HG03025 (cell line): ENCODE measurements at regions not wholly inside any gene's neighbourhood (a gene's known extent, or its start where the extent isn't known, plus 50 kb on each side); places are given as distances from the start of the nearest gene placed in this dataset.

ENCODE experiments used
- ATAC-seq: cut with Tn5 transposase; IDR thresholded peaks from one replicate; pipeline ENCODE4 v1.9.1; 2021; ENCODE audit warnings: mild to moderate bottlenecking, moderate library complexity; ENCODE audit not compliant: unreplicated experiment, low FRiP score

DNA sequence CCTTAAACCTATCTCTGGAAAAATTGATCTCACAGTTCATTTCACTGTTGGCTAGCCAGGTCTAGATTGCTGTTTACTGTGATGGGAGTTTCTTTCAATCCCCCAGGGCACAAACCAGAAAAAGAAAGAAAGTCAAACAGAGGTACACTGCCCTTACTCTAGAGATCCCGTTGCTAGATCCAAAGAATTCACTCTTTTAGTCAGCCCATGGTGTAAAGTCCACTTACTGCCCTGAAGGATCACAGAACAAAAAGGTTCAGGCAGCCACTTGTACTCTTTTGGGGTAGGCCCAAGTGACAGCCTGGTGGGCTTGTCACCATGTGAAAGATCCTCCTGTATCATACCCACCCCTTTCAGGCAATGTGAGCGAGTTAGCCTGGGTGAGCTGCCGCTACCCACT, 162.6 kb upstream of the CCDC179 start:
- no peak for ATAC-seq

DNA sequence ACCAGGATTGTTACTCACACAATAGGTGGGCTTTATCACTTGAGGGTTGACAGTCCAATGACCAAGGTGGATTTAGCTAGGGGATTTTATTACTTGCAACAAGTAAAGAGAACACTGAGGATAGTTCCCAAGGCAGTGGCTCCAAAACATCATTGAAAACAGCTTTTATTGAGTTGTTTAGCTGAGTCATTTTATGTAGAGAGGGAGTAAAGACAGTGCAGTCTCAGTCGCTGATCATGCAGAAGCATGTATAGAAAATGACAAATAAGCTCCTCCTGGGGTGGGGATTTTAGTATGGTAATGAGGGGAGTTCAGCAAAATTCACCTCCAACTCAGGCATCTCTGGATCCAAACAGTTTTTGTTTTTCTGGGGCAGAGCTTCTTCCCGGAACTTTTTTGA, 163.0 kb upstream of the CCDC179 start:
- ATAC-seq, result no peak

DNA sequence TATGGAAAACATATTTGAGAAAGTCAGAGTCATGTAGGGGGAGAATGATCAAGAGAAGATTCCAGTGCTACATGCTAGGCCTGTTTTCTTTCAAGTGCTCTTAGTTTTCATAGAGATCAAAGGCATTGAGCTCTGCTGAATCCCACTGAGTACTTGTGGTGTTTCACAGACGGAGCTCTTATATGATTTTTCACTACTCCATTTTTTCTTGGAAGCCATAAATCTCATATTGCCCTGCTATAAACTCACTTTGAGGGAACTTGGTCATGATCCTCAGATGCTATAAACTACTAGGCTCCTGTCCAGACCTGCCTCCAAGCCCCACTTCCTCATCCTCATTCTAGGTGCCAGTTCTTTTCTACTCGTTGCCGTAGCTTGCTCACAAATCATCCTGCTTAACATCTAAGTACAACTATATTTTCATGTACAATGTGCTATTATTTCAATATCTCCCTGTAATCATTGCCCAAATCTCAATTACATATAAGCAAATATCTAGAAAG, 180.8 kb upstream of the CCDC179 start:
- ATAC-seq, result no peak

DNA sequence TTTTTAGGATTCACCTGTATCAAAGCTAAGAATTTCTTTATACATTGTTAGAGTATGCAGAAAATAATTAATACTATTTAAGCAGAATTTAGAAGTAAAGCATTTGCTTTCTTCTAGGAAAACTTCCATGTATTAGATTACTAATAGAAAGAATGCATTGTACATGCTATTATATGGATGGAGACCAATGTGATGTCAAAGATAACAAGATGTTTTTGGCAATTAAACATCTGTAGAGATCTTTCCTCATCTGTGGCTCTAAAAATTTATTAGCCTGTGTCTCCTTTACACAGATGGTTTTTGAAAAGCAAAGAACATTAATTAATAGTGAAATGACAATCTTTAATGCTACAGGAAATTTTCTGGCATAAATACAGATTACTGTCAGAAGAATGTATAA, 198.4 kb upstream of the CCDC179 start:
- ATAC-seq, result no peak

DNA sequence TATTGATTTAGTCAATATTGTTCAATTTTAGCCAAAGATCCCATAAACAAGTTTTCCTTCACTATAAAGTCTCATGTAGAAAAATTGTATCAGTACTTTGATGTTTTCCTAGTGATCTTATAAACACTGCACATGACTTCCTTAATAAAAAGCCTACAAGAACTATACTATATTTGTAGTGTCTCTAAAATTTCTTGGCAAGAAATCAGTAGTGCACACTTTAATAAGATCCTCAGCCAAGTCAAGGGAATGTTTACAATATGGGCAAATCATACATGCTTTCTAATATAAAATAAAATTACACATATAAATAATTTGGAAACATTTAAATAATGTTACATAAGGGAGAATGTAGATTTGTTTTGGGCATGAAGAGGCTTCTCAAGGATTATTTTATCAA, 203.0 kb upstream of the CCDC179 start:
- ATAC-seq, result no peak

DNA sequence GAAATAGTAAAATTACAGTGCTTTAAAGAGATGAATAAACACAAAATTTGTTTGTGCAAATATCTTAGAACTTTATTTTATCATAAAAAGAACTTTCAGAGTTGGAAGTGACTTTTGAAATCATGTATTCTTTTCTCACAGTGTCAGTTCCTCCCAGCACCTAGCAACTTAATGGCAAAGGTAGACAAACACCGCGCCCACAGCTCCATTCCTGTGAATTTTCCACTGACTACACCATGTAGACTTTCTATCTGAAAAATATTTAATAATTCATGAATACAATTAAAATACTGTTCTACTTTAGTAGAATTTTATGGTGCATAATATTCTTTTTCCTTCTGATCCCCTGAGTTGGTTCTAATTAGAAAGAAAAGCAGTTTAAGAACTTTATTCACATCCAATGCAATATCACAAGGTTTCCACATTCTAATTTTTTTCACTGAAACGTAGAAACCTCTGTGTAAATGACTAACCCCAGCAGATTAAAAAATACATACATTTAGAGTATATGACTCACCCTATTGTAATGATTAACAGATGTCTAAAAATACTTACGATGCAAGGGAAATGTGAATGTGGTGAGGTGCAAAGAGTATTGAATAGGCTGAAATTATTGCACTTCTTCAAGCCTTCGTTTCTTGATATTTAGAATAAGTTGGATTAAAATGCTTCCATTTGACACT, 218.2 kb upstream of the CCDC179 start:
- peak; percentile 63 for ATAC-seq

DNA sequence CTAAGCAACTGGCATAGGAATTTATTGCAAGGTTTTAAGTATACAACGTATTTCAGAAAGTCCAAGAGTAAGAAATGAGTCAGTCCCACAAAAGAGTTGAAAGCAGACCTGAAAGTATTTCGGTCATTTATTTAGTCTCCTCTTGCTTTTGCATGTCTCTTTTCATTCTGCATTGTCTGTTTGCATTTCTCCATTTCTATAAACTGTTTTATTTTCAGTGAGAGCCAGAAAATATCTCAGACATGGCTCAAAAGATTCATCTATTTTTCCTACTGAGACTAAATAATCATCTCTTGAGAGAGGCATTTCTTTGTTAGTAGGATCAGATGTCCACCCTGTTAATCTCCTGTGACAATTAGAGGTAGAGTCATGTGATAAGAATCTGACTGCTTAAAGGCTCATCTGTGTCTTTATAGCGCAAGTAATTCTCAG, 219.1 kb upstream of the CCDC179 start:
- ATAC-seq, result peak; percentile 69

DNA sequence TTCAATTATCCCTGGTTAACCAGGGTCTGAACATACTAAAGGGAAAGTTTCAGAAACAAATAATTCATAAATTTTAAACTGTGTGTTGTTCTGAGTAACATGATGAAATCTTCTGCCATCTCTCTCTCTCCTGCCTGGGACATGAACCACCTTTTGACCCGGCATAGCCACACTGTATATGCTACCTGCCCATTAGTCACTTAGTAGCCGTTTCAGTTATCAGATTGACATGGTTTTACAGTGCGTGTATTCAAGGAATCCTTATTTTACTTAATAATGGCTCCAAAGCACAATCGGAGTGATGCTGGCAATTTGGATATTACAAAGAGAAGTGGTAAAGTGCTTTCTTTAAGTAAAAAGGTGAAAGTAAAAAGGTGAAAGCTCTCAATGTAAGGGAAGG, 227.1 kb upstream of the CCDC179 start:
- no peak for ATAC-seq

DNA sequence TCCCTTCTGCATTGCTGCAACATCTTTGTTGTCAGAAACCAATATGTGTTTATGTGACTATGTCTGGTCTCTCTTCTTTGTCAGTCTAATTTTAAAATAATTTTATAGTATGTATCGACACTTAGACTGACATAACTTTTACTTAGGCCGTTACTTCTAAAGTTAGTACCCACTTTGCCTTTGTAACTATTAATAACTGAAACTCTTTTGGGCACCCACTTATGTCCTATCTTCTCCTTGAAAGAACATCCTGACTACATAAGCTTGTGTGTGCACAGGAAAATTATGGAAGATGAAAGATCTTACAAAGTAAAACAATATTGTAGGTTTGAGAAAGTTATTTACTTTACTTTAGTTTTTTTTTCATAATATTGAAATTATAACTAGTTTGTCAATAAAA, 230.4 kb upstream of the CCDC179 start:
- no peak for ATAC-seq

DNA sequence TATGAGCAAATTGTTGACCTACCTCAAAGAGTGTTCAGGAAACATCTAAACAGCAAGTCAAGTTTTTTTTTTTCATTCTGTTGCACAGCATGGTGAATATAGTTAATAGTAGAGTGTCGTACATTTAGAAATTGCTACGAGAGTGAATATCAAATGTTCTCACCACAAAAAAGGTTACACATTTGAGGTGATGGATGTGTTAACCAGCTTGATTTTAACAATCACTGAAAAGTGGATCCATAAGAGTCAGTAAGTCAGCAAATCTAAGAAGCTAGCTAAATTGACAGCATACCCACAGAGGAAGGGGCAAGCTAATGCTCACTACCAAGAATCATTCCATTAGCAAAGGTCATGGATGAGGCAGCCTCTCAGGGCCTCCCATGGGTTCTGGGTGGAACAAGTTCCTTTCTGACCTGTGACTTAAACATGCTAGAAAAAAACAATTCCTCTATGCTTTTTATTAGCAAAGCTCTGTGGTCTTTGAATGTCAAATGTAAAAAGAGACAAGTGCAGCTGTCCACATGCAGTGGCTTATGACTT, 235.4 kb upstream of the CCDC179 start:
- no peak for ATAC-seq

DNA sequence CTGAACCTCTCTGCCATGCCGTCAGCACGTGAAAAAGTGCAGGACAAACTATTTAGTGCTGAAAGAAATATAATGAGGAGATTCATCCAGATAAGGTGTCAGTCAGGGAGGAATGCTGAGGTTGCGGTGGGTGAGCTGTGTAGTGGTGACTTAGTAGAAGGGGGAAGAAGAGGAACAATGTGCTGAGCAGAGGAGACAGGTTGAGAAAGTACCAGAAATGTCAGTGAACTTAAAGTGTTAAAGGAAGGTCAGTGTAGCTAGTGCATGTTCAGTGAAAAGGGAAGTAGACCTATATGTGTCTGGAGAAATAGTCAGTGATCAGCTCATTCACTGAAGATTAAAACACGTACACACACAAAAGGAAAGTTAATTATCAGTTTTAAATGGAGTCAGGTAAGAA, 237.6 kb upstream of the CCDC179 start:
- ATAC-seq, result peak; percentile 76

DNA sequence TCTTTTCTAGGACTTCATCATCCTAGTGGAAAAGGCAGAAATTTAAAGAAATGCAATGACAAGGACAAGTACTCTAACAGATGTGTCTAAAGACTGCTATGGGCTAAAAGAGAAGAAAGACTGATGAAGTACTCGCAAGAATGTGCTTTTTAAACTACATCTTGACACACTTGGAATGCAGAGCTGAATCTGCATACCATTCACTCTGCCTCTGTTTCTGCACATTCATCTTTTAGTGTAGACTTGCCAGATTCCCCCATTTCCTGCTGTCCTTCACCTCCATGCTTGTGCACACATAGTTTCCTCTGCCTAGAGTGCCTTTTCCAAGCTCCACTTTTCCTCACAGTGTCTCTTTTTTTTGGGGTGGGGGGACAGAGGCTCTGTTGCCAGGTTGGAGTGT, 239.0 kb upstream of the CCDC179 start:
- no peak for ATAC-seq

DNA sequence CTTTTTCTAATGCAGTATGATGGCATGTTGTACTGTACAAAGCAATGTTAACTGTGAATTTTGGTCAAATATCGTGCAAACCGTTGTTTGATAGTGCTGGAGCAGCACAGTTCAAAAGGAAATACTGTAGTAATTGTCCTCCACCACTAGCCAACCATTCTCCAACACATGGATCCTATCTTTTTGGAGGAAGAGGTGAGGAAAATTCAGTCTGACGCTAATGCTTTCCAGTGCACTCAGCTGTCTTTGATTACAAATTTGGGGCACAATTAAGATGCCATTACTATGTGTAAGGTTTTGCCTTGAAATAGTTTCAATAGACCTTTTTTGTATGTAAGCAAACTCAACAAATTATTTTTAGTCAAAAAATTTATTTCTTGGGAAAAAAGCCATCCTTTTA, 240.5 kb upstream of the CCDC179 start:
- no peak for ATAC-seq

DNA sequence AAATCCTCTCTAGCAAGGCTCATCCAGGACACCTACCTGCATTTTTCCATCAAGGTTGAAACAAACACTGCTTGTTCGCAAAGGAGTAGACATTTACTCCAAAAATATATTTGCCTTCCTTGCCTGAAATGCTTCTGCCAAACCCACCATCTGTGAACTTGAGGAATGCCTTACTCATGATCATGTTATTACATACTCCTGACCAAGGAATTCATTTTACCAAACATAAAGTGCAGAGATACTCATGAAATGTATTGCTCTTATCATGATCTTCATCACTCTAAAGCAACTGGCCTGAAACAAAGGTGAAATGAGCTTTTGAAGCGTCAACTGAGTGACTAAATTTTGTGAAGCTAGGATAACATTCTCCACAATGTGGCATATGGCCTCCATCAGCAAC, 243.1 kb upstream of the CCDC179 start:
- ATAC-seq, result no peak

DNA sequence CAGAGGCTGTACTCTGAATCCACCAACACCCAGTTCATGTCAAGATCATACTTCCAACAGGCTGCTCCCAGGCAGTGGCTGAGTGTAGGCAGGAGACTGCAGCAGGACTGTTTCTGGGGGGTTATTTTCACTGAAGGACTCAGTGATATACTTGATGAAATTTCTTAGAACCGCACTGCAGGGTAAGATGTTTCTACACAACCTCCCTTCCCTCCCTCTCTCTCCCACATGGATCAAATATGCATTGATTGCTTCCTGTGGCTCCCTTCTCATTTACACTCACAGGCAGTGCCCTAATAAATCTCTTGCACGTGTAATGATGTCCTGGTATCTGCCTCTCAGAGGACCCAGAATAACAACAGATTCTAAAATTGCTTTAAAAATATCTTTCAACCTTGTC, 251.3 kb upstream of the CCDC179 start:
- no peak for ATAC-seq

DNA sequence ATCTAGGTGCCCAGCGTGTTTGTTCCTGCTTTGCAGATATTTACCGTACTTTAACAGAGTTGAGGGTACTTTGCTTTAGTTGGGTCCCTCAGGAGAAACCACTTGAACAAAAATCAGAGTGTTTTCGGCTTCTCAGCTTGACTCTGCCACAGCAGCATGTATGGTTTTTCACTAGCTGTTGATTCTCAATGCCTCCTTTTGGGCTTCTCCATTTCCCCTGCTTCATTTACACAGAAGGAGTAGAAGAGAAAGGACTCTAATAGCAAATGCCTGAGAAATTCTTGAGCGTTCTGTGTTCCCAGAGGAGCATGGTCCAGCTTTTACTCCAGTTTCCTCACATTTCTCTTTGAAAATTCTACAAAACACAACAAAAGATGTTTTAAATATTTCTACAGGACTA, 252.1 kb upstream of the CCDC179 start:
- ATAC-seq, result no peak

DNA sequence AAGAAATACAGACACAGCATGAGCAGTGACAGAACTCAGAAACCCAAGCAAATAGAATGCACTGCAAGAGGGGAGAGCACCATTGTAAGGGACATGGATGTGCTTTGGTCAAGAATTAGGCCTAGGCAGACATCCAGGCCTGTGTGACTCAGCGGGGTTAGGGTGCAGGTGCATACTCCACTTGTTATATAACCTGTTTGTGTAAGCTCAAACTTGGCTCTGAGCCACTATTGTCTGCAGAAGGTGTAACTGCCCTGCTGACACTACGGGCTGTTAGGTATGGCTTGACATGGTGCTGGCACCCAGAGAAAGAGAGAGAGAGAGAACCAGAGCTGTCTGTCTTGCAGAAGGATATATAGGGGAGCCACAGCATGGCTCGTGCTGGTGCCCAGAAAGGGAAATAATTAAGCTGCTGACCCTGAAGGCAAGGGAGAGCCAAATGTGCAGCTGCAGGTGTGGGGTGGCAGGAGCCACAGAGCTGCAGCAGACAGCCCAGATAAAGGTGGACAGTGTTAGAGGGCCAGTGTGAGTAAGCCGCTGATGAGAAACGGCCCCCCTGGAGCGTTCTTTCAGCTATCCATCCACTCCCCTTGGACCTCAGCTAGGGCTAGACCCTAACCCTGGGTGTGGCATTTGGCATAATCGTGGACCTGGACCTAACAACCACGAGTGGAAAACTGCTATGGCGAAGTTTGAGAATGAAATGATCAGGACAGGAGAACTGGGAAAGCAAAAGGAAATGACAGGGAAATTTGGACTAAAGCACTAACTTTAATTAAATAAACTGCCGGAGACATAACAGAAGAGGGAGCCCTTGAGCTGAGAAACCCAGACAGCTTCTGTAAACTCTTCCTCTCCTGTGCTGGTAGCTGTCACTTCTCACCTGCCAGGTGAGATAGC, 253.0 kb upstream of the CCDC179 start:
- no peak for ATAC-seq

DNA sequence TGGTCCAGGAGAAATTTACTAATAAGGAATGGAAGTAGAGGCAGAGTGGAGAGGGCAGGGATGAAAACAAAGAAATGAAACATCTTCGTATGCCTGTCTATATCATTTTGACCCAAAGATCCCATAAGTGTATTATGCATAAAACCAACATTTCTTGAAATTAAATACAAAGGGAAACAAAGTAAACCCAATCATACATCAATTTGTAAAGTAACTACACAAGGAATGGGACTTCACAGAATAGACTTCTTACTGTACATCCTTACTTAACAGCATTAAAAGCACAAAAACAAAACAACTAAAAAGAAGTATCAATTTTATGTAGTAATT, 253.6 kb upstream of the CCDC179 start:
- ATAC-seq, result no peak

DNA sequence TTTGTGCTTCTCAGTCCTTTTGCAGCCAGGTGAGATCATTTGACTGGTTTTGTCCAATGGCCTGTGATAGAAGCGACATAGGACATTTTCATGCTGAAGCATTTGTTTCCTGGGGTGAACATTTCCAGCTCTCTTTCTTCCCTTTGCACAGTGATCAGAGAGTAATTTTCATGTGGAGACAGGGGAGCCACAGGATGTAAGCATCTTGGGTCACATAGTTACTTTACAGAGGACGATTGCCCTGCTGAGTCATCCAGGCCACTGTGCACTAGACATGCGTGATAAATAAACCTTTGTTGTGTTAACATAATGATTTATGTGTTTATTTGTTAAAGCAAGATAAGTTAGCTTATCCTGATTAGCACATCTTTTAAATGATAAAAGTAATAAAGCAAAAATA, 263.5 kb upstream of the CCDC179 start:
- ATAC-seq, result no peak

DNA sequence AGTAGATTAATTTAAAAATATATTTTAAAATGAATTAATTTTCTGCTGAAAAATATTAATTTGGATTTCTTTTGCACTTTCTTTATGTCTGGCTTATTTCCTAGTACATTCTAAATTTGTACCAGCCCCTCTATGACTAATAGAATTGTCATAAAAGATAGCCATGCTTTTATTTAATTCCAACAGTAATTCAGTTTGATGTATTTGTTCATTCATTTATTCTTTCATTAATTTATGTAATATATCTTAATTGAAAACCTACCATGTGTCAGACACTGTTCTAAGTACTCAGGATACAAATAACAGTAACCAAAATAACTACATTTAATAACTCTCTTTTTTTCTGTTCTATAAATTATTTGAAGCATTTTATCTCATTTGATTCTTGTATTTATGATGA, 264.0 kb upstream of the CCDC179 start:
- no peak for ATAC-seq

DNA sequence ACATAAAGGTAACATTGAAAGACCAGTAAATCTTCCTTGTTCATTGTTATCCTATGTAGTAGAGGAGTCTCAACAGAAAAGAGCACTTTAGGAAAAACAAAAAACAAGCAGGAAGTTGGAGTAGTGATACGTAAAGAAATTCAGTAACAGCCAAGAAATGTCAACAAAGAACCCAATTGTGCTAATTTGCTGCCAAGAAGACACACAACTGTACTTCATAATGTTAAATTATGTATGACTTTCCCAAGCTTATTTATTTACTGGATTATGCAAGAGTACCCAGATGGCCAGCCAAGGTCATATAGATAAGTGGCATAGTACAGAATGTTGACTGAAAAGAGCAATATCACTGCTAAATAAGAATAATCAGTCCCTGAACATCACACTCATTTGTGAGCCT, 264.7 kb upstream of the CCDC179 start:
- no peak for ATAC-seq

DNA sequence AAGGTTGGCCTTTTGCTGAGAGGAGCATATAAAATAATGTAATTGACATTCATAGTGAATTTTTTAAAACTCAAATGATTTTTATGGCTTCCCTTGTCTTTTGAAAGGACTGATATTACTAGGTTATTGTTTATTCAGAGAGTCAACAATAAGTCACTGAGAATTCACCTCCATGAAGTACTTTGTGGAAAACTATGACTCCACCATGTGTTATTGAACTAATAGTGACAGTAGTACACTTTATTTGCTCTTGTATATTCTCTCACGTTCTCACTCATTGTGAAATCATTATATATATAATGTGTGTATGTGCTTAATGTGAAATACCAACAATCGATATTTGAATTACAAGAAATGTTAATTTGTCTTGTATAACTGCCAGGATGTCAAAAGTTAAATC, 267.4 kb upstream of the CCDC179 start:
- ATAC-seq, result no peak
